ENCODE measurements at regions not wholly inside any gene's neighbourhood (a gene's known extent, or its start where the extent isn't known, plus 50 kb on each side); places are given as distances from the start of the nearest gene placed in this dataset.

DNA sequence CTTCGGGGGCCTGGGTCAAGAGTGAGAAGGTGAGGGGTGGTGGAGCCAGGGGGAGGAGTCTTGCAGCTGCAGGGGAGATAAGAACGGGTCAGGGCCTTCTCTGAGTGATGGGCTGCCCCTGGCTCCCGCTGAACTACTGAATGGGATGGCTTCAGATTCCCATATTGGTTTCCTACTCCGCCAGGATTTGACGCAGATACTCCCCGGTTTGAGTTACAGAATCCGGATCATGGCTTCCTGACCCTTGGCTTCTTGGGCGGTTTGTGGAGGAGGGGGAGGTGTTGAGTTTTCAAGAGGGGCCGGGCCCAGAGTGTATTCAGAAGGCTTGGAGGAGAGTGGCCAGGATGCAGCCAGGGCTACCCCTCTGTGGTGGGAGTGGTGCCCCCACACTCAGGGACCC, 119.9 kb upstream of the ATP2B2 start:
- DNase-seq (ENCODE audit: low spot score, unreplicated experiment), result no peak
- H3K9me3 Mint-ChIP-seq (ENCODE audit: low read depth), result no peaks in the 10 kb centered on the region
- H3K36me3 Mint-ChIP-seq (ENCODE audit: insufficient read depth), result no peaks in the 10 kb centered on the region
- H3K27me3 Mint-ChIP-seq, result peaks cover 6% of the 10 kb centered on the region
- TF ChIP-seq, protein P1, sequence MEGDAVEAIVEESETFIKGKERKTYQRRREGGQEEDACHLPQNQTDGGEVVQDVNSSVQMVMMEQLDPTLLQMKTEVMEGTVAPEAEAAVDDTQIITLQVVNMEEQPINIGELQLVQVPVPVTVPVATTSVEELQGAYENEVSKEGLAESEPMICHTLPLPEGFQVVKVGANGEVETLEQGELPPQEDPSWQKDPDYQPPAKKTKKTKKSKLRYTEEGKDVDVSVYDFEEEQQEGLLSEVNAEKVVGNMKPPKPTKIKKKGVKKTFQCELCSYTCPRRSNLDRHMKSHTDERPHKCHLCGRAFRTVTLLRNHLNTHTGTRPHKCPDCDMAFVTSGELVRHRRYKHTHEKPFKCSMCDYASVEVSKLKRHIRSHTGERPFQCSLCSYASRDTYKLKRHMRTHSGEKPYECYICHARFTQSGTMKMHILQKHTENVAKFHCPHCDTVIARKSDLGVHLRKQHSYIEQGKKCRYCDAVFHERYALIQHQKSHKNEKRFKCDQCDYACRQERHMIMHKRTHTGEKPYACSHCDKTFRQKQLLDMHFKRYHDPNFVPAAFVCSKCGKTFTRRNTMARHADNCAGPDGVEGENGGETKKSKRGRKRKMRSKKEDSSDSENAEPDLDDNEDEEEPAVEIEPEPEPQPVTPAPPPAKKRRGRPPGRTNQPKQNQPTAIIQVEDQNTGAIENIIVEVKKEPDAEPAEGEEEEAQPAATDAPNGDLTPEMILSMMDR (IDR thresholded peaks at IDR 0.05; ENCODE audit: unreplicated experiment), result no peak
- H3K4me3 Mint-ChIP-seq (ENCODE audit: low read depth), result no peak overlapping the region
- no peaks in the 10 kb centered on the region for H3K4me1 Mint-ChIP-seq (ENCODE audit: low read depth)
- no peak overlapping the region for H3K27ac Mint-ChIP-seq

DNA sequence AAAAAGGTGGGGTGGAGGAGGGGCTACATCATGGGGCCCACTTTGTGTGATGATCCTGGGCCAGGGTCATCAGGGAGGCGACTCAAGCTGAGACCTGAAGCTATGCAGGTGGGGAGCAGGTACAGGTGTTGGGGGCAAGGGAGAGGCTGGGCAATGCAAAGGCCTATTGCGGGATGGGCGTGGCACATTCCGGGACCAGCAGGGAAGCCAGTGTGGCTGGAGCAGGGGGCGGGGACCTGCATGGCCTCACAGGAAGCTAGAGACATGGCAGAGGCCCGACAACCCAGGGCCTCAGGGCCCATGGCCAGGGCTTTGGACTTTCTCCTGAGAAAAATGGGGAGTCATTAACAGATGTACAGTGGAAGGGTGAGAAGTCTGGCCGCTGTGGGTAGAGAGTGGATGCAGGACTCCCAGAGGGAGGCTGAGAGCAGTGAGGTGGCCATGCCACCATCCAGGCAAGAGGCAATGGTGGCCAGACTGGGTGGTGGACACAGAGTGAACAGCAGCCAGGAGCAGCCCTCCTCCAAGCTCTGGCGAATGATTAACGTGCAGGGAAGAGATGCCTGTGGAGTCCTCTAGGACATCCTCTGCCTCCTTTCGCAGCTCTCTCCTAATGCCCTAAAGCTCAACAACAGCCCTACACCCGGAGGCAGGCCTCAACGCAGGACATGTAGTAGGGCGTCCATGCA, 122.6 kb upstream of the ATP2B2 start:
- H3K4me3 Mint-ChIP-seq (ENCODE audit: low read depth), result no peak overlapping the region
- peaks cover 3% of the 10 kb centered on the region for H3K27me3 Mint-ChIP-seq
- peak overlapping the region; percentile 2 for H3K27ac Mint-ChIP-seq
- DNase-seq (ENCODE audit: low spot score, unreplicated experiment), result no peak
- TF ChIP-seq, protein P1 (IDR thresholded peaks at IDR 0.05; ENCODE audit: unreplicated experiment), result no peak
- no peaks in the 10 kb centered on the region for H3K36me3 Mint-ChIP-seq (ENCODE audit: insufficient read depth)
- H3K9me3 Mint-ChIP-seq (ENCODE audit: low read depth), result no peaks in the 10 kb centered on the region
- no peaks in the 10 kb centered on the region for H3K4me1 Mint-ChIP-seq (ENCODE audit: low read depth)

DNA sequence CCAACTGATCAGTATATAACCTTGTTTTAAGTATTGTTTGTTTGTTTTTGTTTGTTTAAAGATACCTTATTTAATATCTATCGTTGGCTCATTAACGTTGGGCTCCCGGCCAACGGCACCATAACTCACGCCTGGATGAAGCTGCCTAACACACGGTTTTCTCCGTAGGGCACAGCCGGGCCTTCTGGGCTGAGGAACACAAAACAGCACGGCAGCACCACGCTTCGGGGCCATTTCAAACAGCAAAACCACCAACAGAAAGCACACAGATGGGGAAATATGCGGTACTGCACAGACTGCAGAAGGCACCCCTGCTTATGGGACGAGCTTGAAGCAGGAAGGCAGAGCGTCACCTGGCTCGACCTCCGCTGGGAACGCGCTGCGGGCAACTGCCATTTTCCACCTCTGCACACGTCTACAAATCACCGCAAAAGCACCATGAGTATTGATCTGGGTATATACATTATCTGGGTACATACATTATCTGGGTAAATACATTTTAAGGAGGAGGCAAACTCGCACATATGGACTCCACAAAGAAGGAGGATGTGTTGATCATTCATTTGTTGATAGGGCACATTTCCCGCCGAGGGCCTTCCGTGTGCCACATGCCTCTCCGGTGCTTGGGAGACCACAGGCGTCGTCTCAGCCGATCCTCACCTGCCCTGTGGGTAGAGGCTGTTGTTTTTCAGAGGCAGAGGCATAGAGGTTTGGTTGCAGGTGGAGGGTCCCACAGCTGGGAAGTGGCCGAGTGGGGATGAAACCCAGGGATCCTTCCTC, 123.7 kb upstream of the ATP2B2 start:
- TF ChIP-seq, protein P1 (IDR thresholded peaks at IDR 0.05; ENCODE audit: unreplicated experiment), result no peak
- H3K4me1 Mint-ChIP-seq (ENCODE audit: low read depth), result no peaks in the 10 kb centered on the region
- H3K27ac Mint-ChIP-seq, result no peak overlapping the region
- H3K27me3 Mint-ChIP-seq, result peaks cover 3% of the 10 kb centered on the region
- no peak overlapping the region for H3K4me3 Mint-ChIP-seq (ENCODE audit: low read depth)
- no peak for DNase-seq (ENCODE audit: low spot score, unreplicated experiment)
- no peaks in the 10 kb centered on the region for H3K9me3 Mint-ChIP-seq (ENCODE audit: low read depth)
- H3K36me3 Mint-ChIP-seq (ENCODE audit: insufficient read depth), result no peaks in the 10 kb centered on the region

DNA sequence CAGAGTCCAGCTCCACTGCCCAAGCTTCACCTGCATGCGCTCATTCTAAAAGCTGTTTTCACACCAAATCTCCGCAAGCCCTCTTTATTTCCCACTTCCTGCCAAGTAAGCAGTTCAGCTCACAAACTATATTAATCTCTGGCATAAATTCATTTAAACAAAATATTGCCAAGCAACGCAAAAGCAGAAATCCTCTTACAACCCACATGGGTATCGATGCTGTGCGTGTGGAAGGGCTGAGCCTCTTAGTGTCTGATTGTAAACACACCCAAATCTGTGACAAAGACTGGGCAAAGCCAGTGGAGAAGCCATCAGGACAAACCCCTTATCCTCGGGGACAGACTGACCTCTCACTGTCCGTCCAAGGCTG, 124.3 kb upstream of the ATP2B2 start:
- no peak overlapping the region for H3K4me3 Mint-ChIP-seq (ENCODE audit: low read depth)
- H3K4me1 Mint-ChIP-seq (ENCODE audit: low read depth), result no peaks in the 10 kb centered on the region
- no peaks in the 10 kb centered on the region for H3K36me3 Mint-ChIP-seq (ENCODE audit: insufficient read depth)
- no peak for DNase-seq (ENCODE audit: low spot score, unreplicated experiment)
- no peaks in the 10 kb centered on the region for H3K9me3 Mint-ChIP-seq (ENCODE audit: low read depth)
- H3K27ac Mint-ChIP-seq, result no peak overlapping the region
- TF ChIP-seq, protein P1 (IDR thresholded peaks at IDR 0.05; ENCODE audit: unreplicated experiment), result no peak
- H3K27me3 Mint-ChIP-seq, result peaks cover 3% of the 10 kb centered on the region

DNA sequence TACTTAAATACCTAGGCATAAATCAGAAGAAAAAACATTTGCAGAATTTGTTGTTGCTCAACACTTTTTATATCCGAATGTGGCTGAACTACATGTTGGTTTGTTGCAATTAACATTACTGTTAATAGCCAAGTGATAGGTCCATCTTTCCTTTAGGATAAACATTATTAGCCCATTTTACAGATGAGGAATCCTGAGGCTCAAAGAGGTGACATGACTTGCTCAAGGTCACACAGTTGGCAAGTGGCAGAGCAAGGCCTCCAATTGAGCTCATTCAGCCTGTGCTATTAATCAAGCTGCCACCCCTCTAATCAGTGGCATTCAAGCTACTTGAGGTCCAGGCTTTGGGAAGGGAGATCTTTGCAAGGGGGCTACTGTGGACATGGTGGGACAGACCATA, 125.8 kb upstream of the ATP2B2 start:
- Mint-ChIP-seq H3K27ac (no peak overlapping the region), H3K36me3 (ENCODE audit: insufficient read depth) (no peaks in the 10 kb centered on the region), H3K4me3 (ENCODE audit: low read depth) (no peak overlapping the region), H3K9me3 (ENCODE audit: low read depth) (no peaks in the 10 kb centered on the region), H3K4me1 (ENCODE audit: low read depth) (no peaks in the 10 kb centered on the region), H3K27me3 (peaks cover 3% of the 10 kb centered on the region)
- no peak for DNase-seq (ENCODE audit: low spot score, unreplicated experiment)
- TF ChIP-seq, protein P1 (IDR thresholded peaks at IDR 0.05; ENCODE audit: unreplicated experiment), result no peak
